NCI-H345 treated with DMSO at 0.1 percent for 48 hours (cell line): ENCODE measurements at regions not wholly inside any gene's neighbourhood (a gene's known extent, or its start where the extent isn't known, plus 50 kb on each side); places are given as distances from the start of the nearest gene placed in this dataset.

Experiments used
- DNase-seq: peaks from one replicate; lab custom pipeline; 2025; ENCODE audit not compliant: unreplicated experiment; lab: John Stamatoyannopoulos, UW

GRCh38 chr20:11841972-11842461 lies 75.7 kb upstream of the BTBD3 start:
- no peak for DNase-seq

- DNase-seq: no peak
These were observed 74.4 kb upstream of the BTBD3 start for GRCh38 chr20:11843289-11843688.

GRCh38 chr20:11844691-11845090 lies 73.0 kb upstream of the BTBD3 start:
- no peak for DNase-seq

DNA sequence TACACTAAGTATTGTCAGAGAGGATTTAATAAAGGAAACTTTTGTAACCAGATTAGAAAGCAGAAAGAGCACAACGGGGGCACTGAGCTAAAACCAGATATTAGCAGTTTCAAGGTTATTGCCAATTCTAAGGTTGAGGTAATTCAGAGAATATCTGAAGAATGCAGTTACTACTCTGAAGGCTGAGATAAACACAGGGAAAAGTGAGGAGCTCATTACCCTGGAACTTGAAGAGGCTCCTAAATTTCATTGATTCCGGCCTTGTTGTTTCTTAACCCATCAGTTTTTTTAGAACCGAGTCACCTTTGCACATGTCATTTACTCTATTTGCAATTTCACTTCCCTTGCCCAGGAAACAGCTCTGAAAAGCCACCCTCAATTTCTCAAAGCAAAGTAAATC lies 72.4 kb upstream of the BTBD3 start:
- no peak for DNase-seq

DNA sequence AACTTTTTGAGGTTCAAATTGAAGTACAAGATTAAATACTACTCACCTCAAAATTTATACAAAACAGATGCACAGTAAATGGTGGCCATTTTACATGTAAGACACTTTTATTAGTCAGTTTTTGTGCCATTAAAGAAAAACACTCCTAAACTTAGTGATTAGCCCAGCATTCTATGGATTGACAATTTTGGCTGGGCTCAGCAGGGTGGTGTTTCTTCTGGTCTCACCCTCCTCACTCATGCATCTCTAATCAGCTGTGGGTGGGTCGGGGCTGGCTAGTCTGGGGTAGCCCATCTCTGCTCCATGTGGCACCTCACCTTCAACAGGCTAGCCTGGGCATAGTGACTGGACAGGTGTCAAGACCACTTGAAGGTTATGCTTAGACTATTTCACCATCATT lies 71.6 kb upstream of the BTBD3 start:
- no peak for DNase-seq

GRCh38 chr20:11847827-11848226 lies 69.9 kb upstream of the BTBD3 start:
- no peak for DNase-seq

DNA sequence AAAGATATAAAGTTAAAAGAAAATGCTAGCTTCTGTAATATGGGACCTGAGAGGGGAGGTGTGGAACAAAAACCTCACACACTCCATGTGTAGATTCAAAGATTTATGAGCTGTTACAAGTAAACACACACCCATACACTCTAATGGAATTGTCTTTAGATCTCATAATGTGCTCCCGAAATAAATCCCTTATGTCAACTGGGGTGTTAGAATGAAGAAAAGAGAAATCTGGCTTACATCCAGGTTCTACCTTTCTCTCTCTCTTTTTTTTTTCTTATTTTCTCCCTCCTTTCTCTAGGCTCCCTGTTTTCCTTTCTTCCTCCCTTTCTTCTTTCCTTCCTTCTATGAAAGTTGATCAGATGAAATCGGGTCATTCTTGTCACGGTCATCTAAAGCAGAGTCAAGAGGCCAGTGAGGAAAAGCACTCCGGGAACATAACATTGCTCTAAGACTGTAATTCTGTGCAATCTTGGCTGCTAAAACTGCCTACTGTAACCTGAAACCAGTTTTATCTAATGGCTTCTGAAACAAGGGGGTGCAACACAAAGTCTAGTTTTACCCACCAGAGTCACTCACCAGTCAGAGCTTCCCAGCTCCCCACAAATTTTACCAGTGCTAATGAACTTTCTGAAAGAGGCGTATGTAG lies 68.3 kb upstream of the BTBD3 start:
- DNase-seq: peak; percentile 56

DNA sequence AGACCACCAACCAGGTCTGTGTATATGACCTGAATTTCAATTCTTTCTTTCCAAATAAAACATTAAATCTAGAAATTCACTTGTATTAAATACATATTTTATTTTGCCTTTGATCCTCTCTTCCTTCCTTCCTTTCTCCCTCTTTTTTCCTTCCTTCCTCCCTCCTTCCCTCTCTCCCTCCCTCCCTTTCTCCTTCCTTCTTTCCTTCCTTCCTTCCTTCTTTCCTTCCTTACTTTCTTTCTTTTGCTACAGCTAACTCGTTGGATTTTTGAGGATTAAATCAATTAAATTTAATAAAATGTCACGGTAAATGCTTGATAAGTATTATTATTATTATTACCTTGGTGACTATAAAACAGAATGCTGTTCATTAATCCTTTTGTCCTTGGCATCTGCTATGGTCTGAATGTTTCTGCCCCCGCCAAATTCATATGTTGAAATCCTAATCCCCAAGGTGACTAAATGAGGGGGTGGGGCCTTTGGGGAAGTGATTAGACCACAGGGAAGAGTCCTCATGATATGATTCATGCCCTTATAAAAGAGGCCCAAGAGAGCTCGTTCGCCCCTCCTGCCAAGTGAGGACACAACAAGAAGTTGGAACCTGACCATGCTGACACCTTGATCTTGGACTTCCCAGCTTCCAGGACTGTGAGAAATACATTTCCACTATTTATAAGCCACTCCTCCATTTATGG lies 67.6 kb upstream of the BTBD3 start:
- DNase-seq: no peak

GRCh38 chr20:11850901-11851300 lies 66.8 kb upstream of the BTBD3 start:
- no peak for DNase-seq

DNA sequence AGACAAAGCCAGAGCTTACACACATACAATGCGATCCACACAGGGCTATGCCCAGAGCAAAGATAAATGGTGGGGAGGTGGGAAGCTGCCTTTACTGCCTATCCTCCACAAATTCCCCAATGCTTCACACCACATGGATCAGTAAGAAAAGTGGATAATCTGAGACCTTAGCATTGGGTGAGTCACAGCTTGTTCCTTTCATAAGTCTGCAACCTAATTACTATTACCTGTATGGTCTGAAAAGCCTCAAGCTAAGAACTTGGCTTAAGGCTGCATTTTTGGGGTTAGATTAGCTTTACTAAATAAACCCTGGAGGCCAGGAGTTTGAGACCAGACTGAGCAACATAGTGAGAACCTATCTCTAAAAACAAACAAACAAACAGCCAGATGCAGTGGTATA lies 66.0 kb upstream of the BTBD3 start:
- no peak for DNase-seq

DNA sequence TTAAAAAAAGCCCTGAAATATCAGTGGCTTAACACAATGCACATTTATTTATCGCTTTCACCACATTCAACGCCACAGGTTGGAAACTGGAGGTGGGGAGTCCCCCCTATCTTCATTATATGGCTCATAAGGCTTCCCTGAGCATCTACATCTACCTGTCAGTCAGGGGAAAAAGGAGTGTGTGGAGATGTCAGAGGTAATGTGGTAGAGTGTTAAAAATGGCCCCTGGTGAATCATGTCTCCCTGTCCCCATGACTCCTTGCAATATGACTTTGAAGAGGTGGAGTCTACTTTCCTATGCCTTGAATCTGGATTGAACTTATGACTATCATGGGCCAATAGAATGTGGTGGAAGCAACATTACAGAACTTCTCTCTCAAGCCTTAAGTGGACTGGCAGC lies 65.5 kb upstream of the BTBD3 start:
- DNase-seq: no peak

DNA sequence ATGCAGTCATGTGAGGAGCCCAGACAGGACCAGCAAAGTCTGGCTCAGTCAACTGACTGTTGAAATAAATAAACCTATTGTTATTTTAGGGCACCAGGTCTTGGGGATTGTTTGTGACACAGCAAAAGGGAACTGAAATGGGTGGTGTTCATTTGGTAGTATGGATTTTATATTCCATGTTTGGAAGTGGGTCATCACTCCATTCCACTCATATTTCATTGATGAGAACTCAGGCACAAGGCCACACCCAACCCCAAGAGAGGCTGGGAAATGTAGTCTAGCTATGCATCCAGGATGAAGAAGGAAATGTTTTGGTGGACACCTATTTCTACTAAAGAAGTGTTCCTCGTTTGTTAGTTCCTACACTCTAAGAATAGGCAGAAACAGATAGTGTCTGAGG lies 64.9 kb upstream of the BTBD3 start:
- DNase-seq: no peak

GRCh38 chr20:11853359-11853758 lies 64.3 kb upstream of the BTBD3 start:
- DNase-seq: no peak

DNA sequence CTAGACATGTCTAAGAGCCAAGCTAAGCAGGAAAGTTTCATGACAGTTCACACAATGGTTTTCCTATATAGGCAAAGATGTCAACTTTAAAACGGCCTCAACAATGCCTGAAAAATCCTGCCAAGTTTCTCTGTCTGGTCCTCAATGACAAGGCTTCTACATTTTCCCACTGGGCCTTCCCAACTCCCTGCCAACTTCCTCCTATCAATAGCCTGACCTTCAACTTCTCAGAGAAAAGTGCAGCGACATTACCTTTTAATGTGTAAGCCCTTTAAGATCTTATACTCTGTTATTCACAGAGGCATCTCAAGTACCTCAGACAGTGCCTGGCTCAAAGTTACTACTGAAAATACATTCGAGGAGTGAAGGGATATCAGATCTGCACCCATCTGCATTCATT lies 56.2 kb upstream of the BTBD3 start:
- DNase-seq: no peak

DNA sequence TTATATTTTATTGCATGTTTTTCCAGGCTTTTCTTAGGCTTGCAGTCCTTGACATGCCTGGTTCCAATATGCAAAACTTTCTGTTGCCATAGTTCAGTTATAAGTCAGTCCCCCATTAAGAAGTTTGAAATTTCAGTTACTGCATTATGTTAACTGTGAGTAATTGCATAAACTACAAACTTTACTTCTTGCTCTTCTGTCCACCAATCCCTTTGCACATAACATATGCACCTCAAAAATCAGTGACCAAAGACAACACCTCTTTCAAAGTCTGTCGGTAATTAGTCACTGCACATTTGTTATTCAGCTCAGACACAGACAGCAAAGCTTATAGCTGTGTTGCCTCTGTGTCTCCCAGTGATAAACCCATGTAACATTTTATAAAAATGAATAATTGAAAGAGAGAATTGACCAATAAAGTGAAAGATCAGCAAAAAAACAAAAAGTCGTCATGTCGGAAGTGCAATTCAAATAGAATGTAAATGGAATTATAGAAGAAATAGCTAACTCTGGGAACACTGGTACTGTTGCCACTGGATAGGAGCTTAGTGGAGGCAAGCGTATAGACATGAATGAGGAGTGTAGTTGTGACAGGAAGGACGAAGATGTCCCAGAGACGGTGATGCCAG lies 50.3 kb upstream of the BTBD3 start:
- DNase-seq: no peak
